C4-2B (cell line): ENCODE measurements at regions not wholly inside any gene's neighbourhood (a gene's known extent, or its start where the extent isn't known, plus 50 kb on each side); places are given as distances from the start of the nearest gene placed in this dataset.

ENCODE experiments used
- ZFX ChIP-seq: fragments of 450-650 bp; IDR thresholded peaks from 2 replicates; pipeline ENCODE4 v1.6.1; 2017
- TF ChIP-seq, protein P1 (sequence below): fragments of 450-650 bp; conservative IDR thresholded peaks from 2 replicates; pipeline ENCODE4 v1.5.1; 2017; ENCODE audit warnings: mild to moderate bottlenecking

DNA sequence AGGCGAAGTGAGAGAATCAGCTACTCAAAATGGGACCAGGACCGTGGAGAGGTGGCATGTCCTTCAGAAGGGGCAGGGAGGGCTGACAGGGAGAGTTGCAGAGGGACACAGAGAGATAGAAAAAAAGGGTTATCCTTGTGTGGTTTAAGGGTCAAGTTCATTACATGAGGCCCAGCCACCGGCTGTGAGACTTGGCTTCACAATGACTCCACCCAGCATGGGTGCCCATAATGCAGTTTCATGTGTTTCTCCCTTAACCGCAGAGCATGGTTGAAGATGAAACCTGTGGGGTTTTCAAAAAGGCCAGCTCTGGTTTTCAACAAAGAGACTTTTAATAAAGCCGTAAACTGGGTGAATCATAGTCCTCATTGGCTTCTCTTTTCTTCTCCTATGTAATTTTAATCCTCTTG lies 164.6 kb downstream of the KLF5 start:
- TF ChIP-seq, protein P1, sequence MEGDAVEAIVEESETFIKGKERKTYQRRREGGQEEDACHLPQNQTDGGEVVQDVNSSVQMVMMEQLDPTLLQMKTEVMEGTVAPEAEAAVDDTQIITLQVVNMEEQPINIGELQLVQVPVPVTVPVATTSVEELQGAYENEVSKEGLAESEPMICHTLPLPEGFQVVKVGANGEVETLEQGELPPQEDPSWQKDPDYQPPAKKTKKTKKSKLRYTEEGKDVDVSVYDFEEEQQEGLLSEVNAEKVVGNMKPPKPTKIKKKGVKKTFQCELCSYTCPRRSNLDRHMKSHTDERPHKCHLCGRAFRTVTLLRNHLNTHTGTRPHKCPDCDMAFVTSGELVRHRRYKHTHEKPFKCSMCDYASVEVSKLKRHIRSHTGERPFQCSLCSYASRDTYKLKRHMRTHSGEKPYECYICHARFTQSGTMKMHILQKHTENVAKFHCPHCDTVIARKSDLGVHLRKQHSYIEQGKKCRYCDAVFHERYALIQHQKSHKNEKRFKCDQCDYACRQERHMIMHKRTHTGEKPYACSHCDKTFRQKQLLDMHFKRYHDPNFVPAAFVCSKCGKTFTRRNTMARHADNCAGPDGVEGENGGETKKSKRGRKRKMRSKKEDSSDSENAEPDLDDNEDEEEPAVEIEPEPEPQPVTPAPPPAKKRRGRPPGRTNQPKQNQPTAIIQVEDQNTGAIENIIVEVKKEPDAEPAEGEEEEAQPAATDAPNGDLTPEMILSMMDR: no peak
- TF ChIP-seq ZFX: no peak
